ENCODE measurements at regions not wholly inside any gene's neighbourhood (a gene's known extent, or its start where the extent isn't known, plus 50 kb on each side); places are given as distances from the start of the nearest gene placed in this dataset.
"Not testable (repeated sequence)": the region's sequence is repeated elsewhere in the genome, so short reads cannot be mapped to it uniquely, and the experiment has no call there.

DNA sequence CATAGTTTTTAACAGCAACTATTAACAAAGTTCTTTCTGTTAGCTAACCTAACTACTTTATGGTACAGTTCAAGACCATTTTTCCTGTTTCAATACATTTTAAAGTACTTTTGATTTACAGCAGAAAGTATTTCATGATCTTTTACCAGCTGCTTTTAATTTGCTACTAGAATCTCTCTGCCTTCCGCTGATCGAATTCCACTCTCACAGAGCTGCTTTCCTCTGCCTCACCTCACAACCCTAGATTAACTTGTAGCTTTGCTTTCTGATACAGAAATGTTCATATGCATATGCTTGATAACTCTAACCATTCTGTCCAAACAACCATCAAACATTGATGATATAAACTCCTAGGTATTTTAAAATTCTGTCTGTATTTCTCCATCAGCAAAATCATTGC, 463.2 kb upstream of the ZEB2 start:
- Histone ChIP-seq H3K36me3 (no peaks in the 10 kb centered on the region), H3K27me3 (no peaks in the 10 kb centered on the region), H3K9ac (no peak overlapping the region), H3K27ac (no peak overlapping the region), H3K9me3 (replicated peaks in 1 of 11) (peaks cover 0 to 8% (median 0%) of the 10 kb centered on the region in 11 experiments; a peak in 1 of 22 replicates), H3K4me2 (no peak overlapping the region), H3K4me1 (no peaks in the 10 kb centered on the region), H3K4me3 (no peak overlapping the region), H4K20me1 (no peaks in the 10 kb centered on the region)
- TF ChIP-seq Cebpa-rat (IDR thresholded peaks at IDR 0.05) = no peak

- Histone ChIP-seq H3K9ac (no peak overlapping the region), H3K4me3 (no peak overlapping the region), H3K9me3 (replicated peaks in 1 of 11) (peaks cover 0 to 8% (median 0%) of the 10 kb centered on the region in 11 experiments; a peak in 1 of 22 replicates), H3K27me3 (no peaks in the 10 kb centered on the region), H3K27ac (no peak overlapping the region), H4K20me1 (no peaks in the 10 kb centered on the region), H3K36me3 (no peaks in the 10 kb centered on the region), H3K4me1 (no peaks in the 10 kb centered on the region), H3K4me2 (no peak overlapping the region)
- TF ChIP-seq Cebpa-rat (IDR thresholded peaks at IDR 0.05) = no peak
These were observed 462.6 kb upstream of the ZEB2 start for GRCh38 chr2:144982481-144982880.

- Histone ChIP-seq H3K9me3 (replicated peaks in 1 of 11) (peaks cover 1 to 14% (median 4%) of the 10 kb centered on the region in 11 experiments; a peak in 20 of 22 replicates), H3K27me3 (no peaks in the 10 kb centered on the region), H3K27ac (no peak overlapping the region), H4K20me1 (no peaks in the 10 kb centered on the region), H3K4me3 (no peak overlapping the region), H3K9ac (no peak overlapping the region), H3K4me2 (no peak overlapping the region), H3K4me1 (no peaks in the 10 kb centered on the region), H3K36me3 (no peaks in the 10 kb centered on the region)
- no peak for TF ChIP-seq Cebpa-rat (IDR thresholded peaks at IDR 0.05)
These were observed 456.0 kb upstream of the ZEB2 start for GRCh38 chr2:144975881-144976280.

- Histone ChIP-seq H3K4me3 (no peak overlapping the region), H3K27me3 (no peaks in the 10 kb centered on the region), H3K36me3 (peaks cover 0 to 6% (median 0%) of the 10 kb centered on the region in 11 experiments; a peak in 2 of 22 replicates), H3K4me1 (no peaks in the 10 kb centered on the region), H3K9ac (no peak overlapping the region), H3K4me2 (no peak overlapping the region), H3K9me3 (replicated peaks in 1 of 11) (peaks cover 29 to 46% (median 35%) of the 10 kb centered on the region in 11 experiments), H4K20me1 (no peaks in the 10 kb centered on the region), H3K27ac (no peak overlapping the region)
- TF ChIP-seq Cebpa-rat (IDR thresholded peaks at IDR 0.05) = no peak
These were observed 452.8 kb upstream of the ZEB2 start for GRCh38 chr2:144972676-144973075.

DNA sequence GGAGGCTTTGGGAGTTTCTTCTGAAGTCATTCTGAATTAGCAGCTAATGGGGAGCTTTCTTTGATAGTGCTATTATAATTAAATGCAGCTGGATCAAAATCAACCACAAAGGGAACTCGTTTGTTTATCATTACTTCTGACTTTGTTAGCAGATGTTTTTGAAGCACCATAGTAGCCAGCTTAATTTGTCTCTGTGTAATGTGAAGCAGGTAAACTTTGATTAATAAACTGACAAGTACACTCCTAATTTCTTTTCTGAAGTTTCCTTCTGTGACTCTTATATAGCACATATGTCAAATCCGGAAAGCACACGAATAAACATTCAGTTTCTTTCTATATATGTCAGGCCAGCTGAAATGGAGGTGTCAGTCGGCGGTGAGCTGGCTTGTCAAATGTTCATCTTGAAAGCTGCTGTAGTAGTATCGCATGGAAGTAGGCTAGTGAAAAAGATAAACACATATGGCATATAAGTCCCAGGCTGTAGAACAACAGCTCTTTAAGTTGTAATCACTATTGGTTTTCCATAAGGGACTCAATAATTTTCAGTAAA, 451.9 kb upstream of the ZEB2 start:
- H3K4me2 ChIP-seq = no peak overlapping the region
- H3K36me3 ChIP-seq = peaks cover 0 to 6% (median 0%) of the 10 kb centered on the region in 11 experiments; a peak in 2 of 22 replicates
- no peaks in the 10 kb centered on the region for H3K4me1 ChIP-seq
- H3K9ac ChIP-seq = no peak overlapping the region
- no peak overlapping the region for H3K27ac ChIP-seq
- TF ChIP-seq Cebpa-rat (IDR thresholded peaks at IDR 0.05) = no peak
- H3K4me3 ChIP-seq = no peak overlapping the region
- no peaks in the 10 kb centered on the region for H4K20me1 ChIP-seq
- H3K27me3 ChIP-seq = no peaks in the 10 kb centered on the region
- peaks cover 29 to 48% (median 35%) of the 10 kb centered on the region in 11 experiments for H3K9me3 ChIP-seq (replicated peaks in 1 of 11)

- not testable (repeated sequence) for H3K9ac ChIP-seq, H3K4me3 ChIP-seq, H3K4me1 ChIP-seq, H3K27me3 ChIP-seq, H3K36me3 ChIP-seq, H3K4me2 ChIP-seq, H3K27ac ChIP-seq, H4K20me1 ChIP-seq
- H3K9me3 ChIP-seq (replicated peaks in 1 of 11) = peaks cover 41 to 63% (median 47%) of the 10 kb centered on the region in 11 experiments
These were observed 450.5 kb upstream of the ZEB2 start for GRCh38 chr2:144970410-144970809.

DNA sequence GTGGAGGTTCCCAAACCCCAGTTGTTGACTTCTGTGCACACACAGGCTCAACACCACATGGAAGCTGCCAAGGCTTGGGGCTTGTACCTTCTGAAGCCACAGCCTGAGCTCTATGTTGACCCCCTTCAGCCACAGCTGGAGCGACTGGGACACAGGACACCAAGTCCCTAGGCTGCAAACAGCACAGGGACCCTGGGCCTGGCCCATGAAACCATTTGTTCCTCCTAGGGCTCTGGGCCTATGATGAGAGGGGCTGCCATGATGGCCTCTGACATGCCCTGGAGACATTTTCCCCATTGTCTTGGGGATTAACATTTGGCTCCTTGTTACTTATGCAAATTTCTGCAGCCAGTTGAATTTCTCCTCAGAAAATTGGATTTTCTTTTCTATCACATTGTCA, 449.6 kb upstream of the ZEB2 start:
- not testable (repeated sequence) for H3K27ac ChIP-seq, H3K27me3 ChIP-seq, H3K4me3 ChIP-seq, H3K4me1 ChIP-seq, H3K36me3 ChIP-seq, H3K4me2 ChIP-seq, H4K20me1 ChIP-seq, H3K9ac ChIP-seq
- H3K9me3 ChIP-seq (replicated peaks in 1 of 11) = peaks cover 49 to 71% (median 55%) of the 10 kb centered on the region in 11 experiments

- TF ChIP-seq Cebpa-rat (IDR thresholded peaks at IDR 0.05) = no peak
- Histone ChIP-seq H3K4me2 (no peak overlapping the region), H3K36me3 (peaks cover 0 to 6% (median 0%) of the 10 kb centered on the region in 11 experiments; a peak in 3 of 22 replicates), H3K4me3 (no peak overlapping the region), H3K27ac (no peak overlapping the region), H3K9ac (no peak overlapping the region), H3K9me3 (replicated peaks in 1 of 11) (peaks cover 54 to 76% (median 64%) of the 10 kb centered on the region in 11 experiments), H3K27me3 (no peaks in the 10 kb centered on the region), H4K20me1 (no peaks in the 10 kb centered on the region), H3K4me1 (no peaks in the 10 kb centered on the region)
These were observed 448.0 kb upstream of the ZEB2 start for GRCh38 chr2:144967961-144968360.

DNA sequence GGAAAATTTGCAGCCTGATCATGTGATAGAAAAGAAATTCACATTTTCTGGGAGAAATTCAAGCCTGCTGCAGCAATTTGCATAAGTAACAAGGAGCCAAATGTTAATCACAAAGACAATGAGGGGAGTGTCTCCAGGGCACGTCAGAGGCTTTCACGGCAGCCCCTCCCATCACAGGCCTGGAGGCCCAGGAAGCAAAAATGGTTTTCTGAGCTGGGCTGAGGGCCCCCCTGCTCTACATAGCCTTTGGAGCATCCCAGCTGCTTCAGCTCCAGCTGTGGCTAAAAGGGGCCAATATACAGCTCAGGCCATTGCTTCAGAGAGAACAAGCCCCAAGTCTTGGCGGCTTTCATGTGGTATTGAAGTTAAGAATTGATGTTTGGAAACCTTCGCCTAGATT, 445.3 kb upstream of the ZEB2 start:
- H3K9me3 ChIP-seq (replicated peaks in 1 of 11) = peaks cover 44 to 70% (median 55%) of the 10 kb centered on the region in 11 experiments
- no peak overlapping the region for H3K4me3 ChIP-seq
- no peak overlapping the region for H3K4me2 ChIP-seq
- H3K4me1 ChIP-seq = no peaks in the 10 kb centered on the region
- no peak overlapping the region for H3K27ac ChIP-seq
- H3K36me3 ChIP-seq = peaks cover 0 to 6% (median 0%) of the 10 kb centered on the region in 11 experiments; a peak in 3 of 22 replicates
- no peaks in the 10 kb centered on the region for H3K27me3 ChIP-seq
- no peaks in the 10 kb centered on the region for H4K20me1 ChIP-seq
- H3K9ac ChIP-seq = no peak overlapping the region
- no peak for TF ChIP-seq Cebpa-rat (IDR thresholded peaks at IDR 0.05)

GRCh38 chr2:144963031-144963430, 443.1 kb upstream of the ZEB2 start:
- peaks cover 0 to 4% (median 0%) of the 10 kb centered on the region in 11 experiments; a peak in 3 of 22 replicates for H3K36me3 ChIP-seq
- no peak overlapping the region for H3K4me2 ChIP-seq
- no peaks in the 10 kb centered on the region for H4K20me1 ChIP-seq
- no peak for TF ChIP-seq Cebpa-rat (IDR thresholded peaks at IDR 0.05)
- no peak overlapping the region for H3K4me3 ChIP-seq
- no peaks in the 10 kb centered on the region for H3K27me3 ChIP-seq
- H3K9ac ChIP-seq = no peak overlapping the region
- peaks cover 24 to 48% (median 34%) of the 10 kb centered on the region in 11 experiments for H3K9me3 ChIP-seq (replicated peaks in 1 of 11)
- H3K27ac ChIP-seq = no peak overlapping the region
- no peaks in the 10 kb centered on the region for H3K4me1 ChIP-seq
